CD4-positive, alpha-beta T cell treated with Interleukin-21 for 1 hour (primary cell): ENCODE measurements at regions not wholly inside any gene's neighbourhood (a gene's known extent, or its start where the extent isn't known, plus 50 kb on each side); places are given as distances from the start of the nearest gene placed in this dataset.

Source experiments
- DNase-seq: peaks from one replicate; pipeline ENCODE4 v3.0.0-alpha.2; 2020

- no peak for DNase-seq
Observed at GRCh38 chr10:129278686-129279085, 188.4 kb upstream of the MGMT start.

GRCh38 chr10:129279446-129280154 is 187.4 kb upstream of the MGMT start:
- no peak for DNase-seq

- DNase-seq = no peak
Observed at GRCh38 chr10:129280155-129280502, 186.9 kb upstream of the MGMT start.

GRCh38 chr10:129280908-129281586 is 186.0 kb upstream of the MGMT start:
- no peak for DNase-seq

DNA sequence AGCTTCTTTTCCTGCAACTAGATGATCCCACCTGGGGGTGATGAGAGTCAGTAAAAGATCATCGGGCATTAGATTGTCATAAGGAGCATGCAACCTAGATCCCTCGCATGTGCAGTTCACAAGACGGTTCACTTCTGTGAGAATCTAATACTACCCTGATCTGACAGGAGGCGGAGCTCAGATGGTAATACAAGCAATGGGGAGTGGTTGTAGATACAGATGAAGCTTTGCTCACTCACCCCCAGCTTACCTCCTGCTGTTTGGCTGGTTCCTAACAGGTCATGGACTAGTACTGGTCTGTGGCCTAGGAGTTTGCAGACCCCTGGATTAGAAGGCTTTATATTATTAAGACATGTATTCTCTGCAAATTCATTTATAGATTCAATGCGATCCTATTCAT is 181.6 kb upstream of the MGMT start:
- DNase-seq = no peak

DNA sequence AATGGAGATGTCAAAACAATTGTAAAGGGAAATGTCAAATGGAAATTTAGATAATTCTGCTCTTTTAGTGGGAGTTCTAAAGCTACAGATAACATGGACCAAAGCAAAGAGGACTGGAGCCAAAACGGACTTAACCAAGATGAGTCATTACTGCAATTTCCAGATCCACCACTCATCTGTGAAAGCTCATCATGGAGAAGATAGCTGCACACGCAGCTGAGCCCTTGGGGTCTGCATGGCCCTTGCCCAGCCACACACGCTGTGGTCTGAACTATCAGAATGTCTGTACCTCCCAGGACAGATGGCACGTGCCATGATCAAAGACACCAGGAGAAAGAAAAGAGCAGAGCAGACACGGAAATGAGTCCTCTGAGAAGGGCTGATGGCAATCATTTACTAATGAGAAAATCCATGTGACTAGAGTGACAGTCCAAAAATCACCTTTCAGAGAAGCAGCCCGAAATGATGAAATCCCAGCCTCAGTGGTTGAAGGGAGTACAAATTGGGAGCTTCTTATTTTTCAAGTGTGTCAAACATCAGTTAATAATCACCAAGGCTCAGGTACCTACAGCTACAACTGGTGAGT is 177.9 kb upstream of the MGMT start:
- DNase-seq = no peak

GRCh38 chr10:129293991-129294700 is 172.9 kb upstream of the MGMT start:
- no peak for DNase-seq

- DNase-seq = no peak
Observed at GRCh38 chr10:129294944-129295343, 172.1 kb upstream of the MGMT start.

GRCh38 chr10:129305046-129305445 is 162.0 kb upstream of the MGMT start:
- DNase-seq = no peak

GRCh38 chr10:129307141-129307540 is 159.9 kb upstream of the MGMT start:
- DNase-seq = no peak

GRCh38 chr10:129308953-129309564 is 158.0 kb upstream of the MGMT start:
- no peak for DNase-seq

- DNase-seq = no peak
Observed at GRCh38 chr10:129309565-129309964, 157.5 kb upstream of the MGMT start.

- DNase-seq = no peak
Observed at GRCh38 chr10:129310881-129311280, 156.2 kb upstream of the MGMT start.

GRCh38 chr10:129319934-129320333 is 147.1 kb upstream of the MGMT start:
- no peak for DNase-seq

DNA sequence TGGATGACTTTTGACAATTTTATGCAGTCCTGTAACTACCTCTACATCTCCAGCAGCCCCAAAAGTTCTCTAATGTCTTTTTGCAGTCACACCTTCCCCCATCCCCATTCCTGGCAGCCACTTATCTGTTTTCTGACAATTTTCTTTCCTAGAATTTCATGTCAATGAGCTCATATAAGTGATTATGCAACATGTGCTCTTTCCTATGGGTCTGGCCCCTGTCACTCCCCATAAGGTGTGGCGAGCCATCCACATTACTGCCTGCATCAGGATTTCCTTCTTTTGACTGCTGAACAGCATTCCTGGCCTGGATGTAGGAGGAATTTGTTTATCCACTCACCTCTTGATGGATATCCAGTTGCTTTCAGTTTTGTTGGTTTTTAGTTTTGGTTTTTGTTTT is 146.7 kb upstream of the MGMT start:
- no peak for DNase-seq

GRCh38 chr10:129321727-129322126 is 145.3 kb upstream of the MGMT start:
- DNase-seq = no peak

DNA sequence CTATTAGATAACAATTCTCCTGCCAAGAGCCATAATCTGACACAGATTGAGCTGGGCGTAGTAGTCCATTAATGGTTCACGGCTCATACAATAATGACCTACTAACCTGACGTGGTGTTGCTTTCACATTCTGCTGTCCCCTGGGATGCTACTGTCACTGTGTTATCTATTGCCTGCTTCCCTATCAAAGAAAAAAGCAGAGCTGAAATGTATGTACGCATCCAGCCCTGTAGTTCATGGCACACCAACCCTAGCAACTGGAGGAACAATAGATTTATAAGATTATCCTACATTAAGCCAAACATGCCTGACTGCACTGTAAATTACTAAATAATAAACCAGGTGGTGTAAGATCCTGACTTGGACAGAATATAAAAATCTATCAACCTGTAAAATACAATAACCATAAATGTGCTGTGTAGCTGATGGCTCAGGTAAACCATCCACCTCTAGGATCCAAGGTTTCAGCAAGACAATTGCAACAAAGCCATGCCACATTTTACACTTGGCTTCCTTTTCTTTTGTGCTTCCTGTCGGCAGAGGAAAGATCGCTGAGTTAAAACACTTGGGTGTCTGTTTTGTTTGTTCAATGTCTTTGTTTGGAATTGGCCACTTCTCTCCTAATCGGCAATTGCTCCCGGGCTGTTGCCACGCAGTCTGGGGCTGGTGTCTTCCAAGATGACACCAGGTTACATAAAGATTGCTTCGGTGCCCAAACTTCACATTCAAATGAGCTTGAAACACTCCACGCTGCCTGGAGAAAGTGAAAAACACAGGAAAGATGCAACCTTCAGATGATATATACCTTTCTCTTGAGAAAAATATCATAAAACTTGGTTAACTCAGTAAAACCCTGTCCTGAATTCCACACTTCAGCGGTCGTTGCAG is 143.9 kb upstream of the MGMT start:
- no peak for DNase-seq

- DNase-seq = no peak
Observed at GRCh38 chr10:129323879-129324278, 143.2 kb upstream of the MGMT start.

- no peak for DNase-seq
Observed at GRCh38 chr10:129325893-129326292, 141.1 kb upstream of the MGMT start.

DNA sequence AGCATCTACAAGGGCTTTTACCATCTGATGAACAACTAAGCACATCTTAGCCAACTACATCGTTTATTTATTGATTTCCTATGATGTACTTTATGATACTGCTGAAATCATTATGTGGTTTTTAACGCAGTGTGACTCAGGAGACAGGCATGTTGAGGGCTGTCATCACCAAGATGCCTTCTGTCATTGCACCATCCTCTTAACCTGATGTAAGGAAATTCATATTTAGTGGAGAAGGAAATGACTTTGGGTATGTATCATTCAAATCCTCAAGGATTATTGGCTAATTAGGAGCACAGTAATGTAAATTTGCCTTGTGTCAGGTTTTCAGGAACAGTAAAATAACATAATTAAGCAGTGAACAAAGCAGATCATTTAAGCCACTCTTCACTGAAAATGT is 138.5 kb upstream of the MGMT start:
- no peak for DNase-seq

GRCh38 chr10:129329385-129330055 is 137.5 kb upstream of the MGMT start:
- DNase-seq = no peak

GRCh38 chr10:129330211-129330610 is 136.8 kb upstream of the MGMT start:
- DNase-seq = no peak
